SK-N-MC (cell line): ENCODE measurements at regions not wholly inside any gene's neighbourhood (a gene's known extent, or its start where the extent isn't known, plus 50 kb on each side); places are given as distances from the start of the nearest gene placed in this dataset.

Experiments used
- EZH2 ChIP-seq: fragments of 200-600 bp; sonication (generic); IDR thresholded peaks from one replicate; pipeline ENCODE4 v1.6.1; 2017; ENCODE audit warnings: antibody characterized with exemption
- FOXP2 ChIP-seq: optimal IDR thresholded peaks from 2 replicates; pipeline ENCODE3; 2011; ENCODE audit warnings: mild to moderate bottlenecking, moderate library complexity; ENCODE audit not compliant: insufficient read depth; ENCODE audit errors: extremely low read length, control extremely low read depth
- POLR2AphosphoS5 ChIP-seq: IDR thresholded peaks from 2 replicates; pipeline ENCODE4 v1.6.1; 2012; ENCODE audit warnings: mild to moderate bottlenecking, low read depth, low read length, borderline replicate concordance

GRCh38 chr9:82082563-82082962 lies 94.0 kb downstream of the SPATA31D1 start:
- TF ChIP-seq POLR2AphosphoS5 (no peak), EZH2 (no peak), FOXP2 (no peak)
